Inflammatory macrophage treated with lipopolysaccharide for 4 hours (primary cell): ENCODE measurements at regions not wholly inside any gene's neighbourhood (a gene's known extent, or its start where the extent isn't known, plus 50 kb on each side); places are given as distances from the start of the nearest gene placed in this dataset.
"Not testable (repeated sequence)": the region's sequence is repeated elsewhere in the genome, so short reads cannot be mapped to it uniquely, and the experiment has no call there.

Source experiments
- DNase-seq: peaks from one replicate; pipeline ENCODE4 v3.0.0-alpha.2; 2020

- not testable (repeated sequence) for DNase-seq
Measured at GRCh38 chr5:100379254-100379858, 155.8 kb upstream of the FAM174A start.

DNA sequence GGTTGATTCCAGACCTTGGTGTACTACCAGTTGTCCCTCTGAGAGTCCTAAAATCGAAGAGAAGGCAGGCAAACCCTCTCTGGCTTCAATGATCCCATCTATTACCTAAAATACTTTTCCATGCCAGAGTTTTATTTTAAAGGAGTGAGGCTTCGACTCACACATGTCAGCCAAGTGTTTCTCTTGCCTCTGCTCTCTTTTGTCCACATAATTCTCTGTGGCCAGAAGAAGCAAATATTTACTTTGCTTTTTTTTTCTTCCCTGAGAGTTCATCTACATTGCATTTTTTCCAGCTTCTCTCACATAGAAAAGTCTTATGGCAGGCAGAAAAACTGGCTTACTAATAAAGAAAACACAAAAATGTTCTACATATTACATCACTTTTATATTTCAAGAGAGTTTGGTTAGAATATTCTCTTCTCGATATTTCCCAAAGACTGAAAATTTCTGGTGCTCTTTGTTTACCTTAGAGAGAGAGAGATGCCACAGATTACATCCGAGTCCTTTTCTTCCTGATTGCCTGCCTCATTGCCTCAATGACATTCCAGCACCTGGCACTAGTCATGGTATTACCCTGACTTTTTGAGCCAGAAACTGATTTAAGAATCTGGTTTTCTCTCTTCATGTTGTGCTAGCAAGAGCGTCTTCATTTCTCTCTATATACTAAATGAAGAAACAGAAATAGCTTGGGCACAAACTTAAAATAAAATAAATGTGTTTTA, 170.3 kb upstream of the FAM174A start:
- not testable (repeated sequence) for DNase-seq

GRCh38 chr5:100364343-100364742, 170.8 kb upstream of the FAM174A start:
- DNase-seq = not testable (repeated sequence)

GRCh38 chr5:100359998-100360397, 175.2 kb upstream of the FAM174A start:
- not testable (repeated sequence) for DNase-seq

- not testable (repeated sequence) for DNase-seq
Measured at GRCh38 chr5:100346269-100346668, 188.9 kb upstream of the FAM174A start.

- DNase-seq = not testable (repeated sequence)
Measured at GRCh38 chr5:100341485-100341884, 193.7 kb upstream of the FAM174A start.

DNA sequence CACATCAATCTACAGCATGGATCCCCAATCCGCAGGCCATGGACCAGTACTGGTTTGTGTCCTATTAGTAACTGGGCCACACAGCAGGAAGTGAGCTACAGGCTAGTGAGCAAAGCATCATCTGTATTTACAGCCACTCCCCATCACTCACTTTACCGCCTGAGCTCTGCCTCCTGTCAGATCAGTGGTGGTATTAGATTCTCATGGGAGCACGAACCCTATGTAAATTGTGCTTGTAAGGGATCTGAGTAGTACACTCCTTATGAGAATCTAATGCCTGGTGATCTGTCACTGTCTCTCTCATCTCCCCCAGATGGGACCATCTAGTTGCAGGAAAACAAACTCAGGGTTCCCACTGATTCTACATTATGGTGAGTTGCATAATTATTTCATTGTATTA, 212.7 kb upstream of the FAM174A start:
- DNase-seq = no peak

DNA sequence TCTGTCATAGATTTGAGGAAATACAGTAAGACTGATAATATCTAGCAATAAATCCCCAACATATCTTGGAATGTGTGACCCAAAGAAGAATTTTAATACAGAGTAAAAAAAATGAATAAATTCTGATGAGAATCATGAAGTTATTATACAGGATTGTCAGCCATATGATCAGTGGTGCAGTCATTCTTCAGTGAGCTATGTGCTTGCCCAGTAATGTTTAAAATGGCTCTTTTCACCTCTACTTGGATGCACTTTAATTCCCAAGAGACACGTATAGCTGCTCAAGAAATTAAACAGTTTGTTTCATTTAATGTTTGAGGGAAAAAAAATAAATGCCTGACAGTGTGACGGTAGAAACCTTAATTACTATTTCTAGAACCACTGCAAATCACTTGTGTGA, 215.3 kb upstream of the FAM174A start:
- DNase-seq = no peak

- peak; percentile 63 for DNase-seq
Measured at GRCh38 chr5:100313657-100314056, 221.5 kb upstream of the FAM174A start.

DNA sequence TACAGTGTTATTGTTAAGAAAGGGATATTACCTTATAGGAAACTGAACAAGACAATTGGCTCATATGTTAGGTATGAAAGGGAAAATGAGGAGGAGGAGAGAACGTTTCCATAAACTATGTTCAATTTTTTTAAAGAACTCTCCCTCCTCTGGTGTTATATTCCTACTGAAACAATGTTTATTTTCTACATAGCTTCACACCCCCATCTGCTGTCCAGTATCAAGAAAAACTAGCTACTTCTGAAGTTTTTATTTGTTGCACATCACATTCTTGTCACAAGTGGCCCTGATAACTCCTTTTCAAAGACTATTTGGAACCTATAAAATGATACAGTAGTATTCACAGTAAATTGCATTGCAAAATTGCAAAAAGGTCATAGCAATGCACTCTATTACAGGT, 223.4 kb upstream of the FAM174A start:
- DNase-seq = no peak

- DNase-seq = no peak
Measured at GRCh38 chr5:100306000-100306399, 229.2 kb upstream of the FAM174A start.

GRCh38 chr5:100303216-100303615, 232.0 kb upstream of the FAM174A start:
- DNase-seq = no peak

GRCh38 chr5:100299261-100299660, 235.9 kb upstream of the FAM174A start:
- DNase-seq = peak; percentile 73

DNA sequence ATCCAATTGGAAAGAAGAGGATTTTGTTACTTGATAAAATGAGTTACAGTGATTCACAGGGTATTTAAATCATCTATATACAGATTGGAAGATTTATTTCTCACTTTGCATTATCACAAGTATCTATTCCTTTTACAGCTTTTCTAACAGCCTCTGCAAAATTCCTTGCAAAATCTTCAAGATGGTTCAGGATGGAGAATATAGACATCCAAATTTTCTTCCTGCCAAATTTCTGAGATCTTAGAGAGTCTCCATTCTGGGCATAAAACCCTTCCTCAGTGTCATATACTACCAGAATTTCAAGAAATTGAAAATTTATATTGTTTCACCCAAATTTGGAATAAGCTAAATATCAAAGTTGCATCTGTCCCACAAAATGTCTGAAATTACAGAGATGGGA, 259.1 kb upstream of the FAM174A start:
- DNase-seq = no peak

DNA sequence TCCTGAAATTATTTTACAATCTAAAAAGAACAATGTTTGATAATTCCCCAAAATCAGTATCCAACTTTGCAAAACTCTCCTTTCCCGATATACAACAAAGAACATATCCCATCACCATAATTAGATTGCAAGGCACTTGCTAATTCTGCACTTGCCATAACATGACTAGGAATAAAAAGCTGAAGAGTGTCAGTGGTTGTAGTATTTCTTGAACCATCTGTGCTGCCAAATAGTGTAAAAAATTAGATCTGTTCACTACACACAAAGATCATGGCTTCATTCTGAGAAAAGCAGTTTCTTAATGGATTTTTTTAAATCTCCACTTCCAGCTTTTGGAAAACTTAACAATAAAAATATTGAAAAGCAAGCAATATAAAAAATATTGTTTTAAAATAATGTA, 259.5 kb upstream of the FAM174A start:
- DNase-seq = no peak

GRCh38 chr5:100273846-100274580, 261.2 kb upstream of the FAM174A start:
- DNase-seq = no peak

DNA sequence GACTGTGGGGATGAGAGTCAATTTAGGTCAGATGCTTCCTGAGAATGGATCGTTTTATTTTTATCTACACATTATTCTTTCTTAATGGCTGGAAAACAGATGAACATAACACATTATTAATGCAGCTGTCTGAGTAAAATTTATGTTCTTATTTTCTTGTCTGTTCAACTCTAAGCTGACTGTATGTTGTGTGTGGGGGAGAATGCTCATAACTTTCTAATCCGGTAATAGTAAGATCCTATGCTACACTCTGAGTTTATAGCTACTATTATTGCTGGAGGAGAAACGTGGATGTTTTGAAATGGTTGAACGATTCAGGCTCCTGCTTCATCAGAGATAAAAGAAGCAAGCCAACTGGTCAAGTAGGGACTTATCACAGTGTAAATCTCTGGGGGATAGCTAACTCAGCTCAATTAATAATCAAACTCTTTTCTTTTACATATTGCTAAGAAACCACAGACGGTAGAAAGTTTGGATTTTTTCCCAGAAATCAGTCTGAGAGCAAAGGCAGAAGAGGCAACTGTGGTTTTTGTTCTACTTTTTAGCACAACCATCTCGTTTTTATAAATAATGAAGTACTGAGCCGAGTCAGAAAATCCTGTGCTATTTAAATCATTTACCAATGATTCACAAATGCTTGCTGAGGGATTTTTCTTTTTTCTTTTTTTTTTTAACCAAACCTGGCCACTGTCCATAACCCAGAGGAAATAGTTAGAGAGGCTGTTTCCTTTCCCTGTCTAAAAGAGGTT, 265.0 kb upstream of the FAM174A start:
- DNase-seq = no peak

- no peak for DNase-seq
Measured at GRCh38 chr5:100260968-100261367, 274.2 kb upstream of the FAM174A start.

GRCh38 chr5:100252944-100253343, 282.2 kb upstream of the FAM174A start:
- no peak for DNase-seq

GRCh38 chr5:100252037-100252436, 283.1 kb upstream of the FAM174A start:
- no peak for DNase-seq

- no peak for DNase-seq
Measured at GRCh38 chr5:100249884-100250269, 285.3 kb upstream of the FAM174A start.

GRCh38 chr5:100249211-100249883, 285.8 kb upstream of the FAM174A start:
- no peak for DNase-seq

DNA sequence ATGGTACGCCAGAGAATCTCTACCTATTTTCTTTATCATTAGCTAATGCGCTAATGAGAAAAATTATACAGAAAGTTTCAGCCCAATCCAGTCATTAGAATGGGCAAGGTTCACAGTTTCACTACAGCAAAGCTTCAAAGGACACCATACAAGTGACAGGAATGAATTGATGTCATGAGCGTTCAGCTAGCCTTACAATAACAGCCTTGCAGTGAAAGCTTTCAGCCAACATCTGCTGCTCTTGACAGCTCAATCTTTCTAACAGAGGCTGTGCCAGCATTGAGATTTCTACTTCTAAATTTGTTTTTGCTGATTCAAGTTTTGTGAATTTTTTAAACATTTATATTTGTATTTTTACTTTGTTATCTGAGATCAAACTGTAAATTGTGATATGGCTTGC, 302.4 kb upstream of the FAM174A start:
- DNase-seq = no peak
